HepG2 (cell line): ENCODE measurements at regions not wholly inside any gene's neighbourhood (a gene's known extent, or its start where the extent isn't known, plus 50 kb on each side); places are given as distances from the start of the nearest gene placed in this dataset.

Experiments used
- CENPT ChIP-seq: sonication (generic); formaldehyde crosslinking; IDR thresholded peaks from 2 replicates; pipeline ENCODE4 v1.8.0; 2022; ENCODE audit warnings: low read depth, mild to moderate bottlenecking, moderate library complexity, missing genetic modification reagents
- CTCF ChIP-seq: sonication (generic); formaldehyde crosslinking; IDR thresholded peaks from 2 replicates; pipeline ENCODE4 v1.5.0; 2020; ENCODE audit warnings: mild to moderate bottlenecking, missing genetic modification reagents, moderate library complexity
- THAP7 ChIP-seq: sonication (generic); formaldehyde crosslinking; IDR thresholded peaks from 2 replicates; pipeline ENCODE4 v1.8.1; 2023; ENCODE audit warnings: mild to moderate bottlenecking, missing genetic modification reagents

GRCh38 chr3:34109021-34109420, 310.6 kb downstream of the PDCD6IP start:
- TF ChIP-seq CTCF (CRISPR knock-in tag) (no peak), CENPT (CRISPR knock-in tag) (no peak), THAP7 (CRISPR knock-in tag) (no peak)
